AG04449 (cell line): ENCODE measurements at regions not wholly inside any gene's neighbourhood (a gene's known extent, or its start where the extent isn't known, plus 50 kb on each side); places are given as distances from the start of the nearest gene placed in this dataset.
"Not testable (repeated sequence)": the region's sequence is repeated elsewhere in the genome, so short reads cannot be mapped to it uniquely, and the experiment has no call there.

Experiments used
- CTCF ChIA-PET: fragments of 350-600 bp; formaldehyde crosslinking; extraction: SDS; loops from one replicate; lab custom pipeline; 2021; ENCODE audit warnings: antibody characterized with exemption; lab: Yijun Ruan, JAX
- POLR2A ChIA-PET: fragments of 400-600, 350-600 bp; formaldehyde crosslinking; extraction: SDS; loops from one replicate; lab custom pipeline; 2020; ENCODE audit warnings: antibody characterized with exemption, inconsistent platforms; lab: Yijun Ruan, JAX
- DNase-seq: peaks from one replicate; pipeline ENCODE4 v3.0.0-alpha.2; 2010; ENCODE audit warnings: low read depth, low spot score
- H3K4me3 ChIP-seq: 2 replicates; pipeline ENCODE4 v1.5.1; 2011; ENCODE audit warnings: low read depth, mild to moderate bottlenecking, control low read depth, low read length
- CTCF ChIP-seq: IDR thresholded peaks from one replicate; pipeline ENCODE4 v1.5.1; 2011; ENCODE audit warnings: mild to moderate bottlenecking, moderate library complexity, low read length, control low read depth, inconsistent platforms; ENCODE audit not compliant: insufficient read depth; ENCODE audit errors: missing control alignments

GRCh38 chr10:29363930-29364329 is 75.1 kb downstream of the LYZL1 start:
- H3K4me3 ChIP-seq, POLR2A ChIA-PET, DNase-seq: not testable (repeated sequence)
- CTCF ChIA-PET = interaction anchor here (1.1 to 1.7 kb wide), 3 partner anchors 14 to 29 kb away, joined by 3 to 7 read pairs (median 5); no protein-coding TSS in a partner anchor

- CTCF ChIA-PET = interaction anchor here (0.8 kb wide), 1 partner anchor 90 kb away, joined by 3 read pairs; no protein-coding TSS in a partner anchor
- POLR2A ChIA-PET, H3K4me3 ChIP-seq, DNase-seq: not testable (repeated sequence)
Observed at GRCh38 chr10:29366206-29366605, 77.3 kb downstream of the LYZL1 start.

- ChIA-PET POLR2A (no interaction called here), CTCF (interaction anchor here (0.7 to 2.5 kb wide), 9 partner anchors 8 to 312 kb away, joined by 3 to 22 read pairs (median 4); no protein-coding TSS in a partner anchor)
- TF ChIP-seq CTCF = no peak
Observed at GRCh38 chr10:29369419-29369818, 80.5 kb downstream of the LYZL1 start.

GRCh38 chr10:29370097-29371092 is 81.5 kb downstream of the LYZL1 start:
- no peak for DNase-seq
- POLR2A ChIA-PET = no interaction called here
- CTCF ChIA-PET = interaction anchor here (0.7 to 2.5 kb wide), 12 partner anchors 9 to 742 kb away, joined by 3 to 22 read pairs (median 4); no protein-coding TSS in a partner anchor
- no peak overlapping the region for H3K4me3 ChIP-seq
- TF ChIP-seq CTCF = no peak

More at GRCh38 chr10:29369419-29369818, 80.5 kb downstream of the LYZL1 start:
- no peak for DNase-seq
- no peak overlapping the region for H3K4me3 ChIP-seq

- H3K4me3 ChIP-seq = no peak overlapping the region
- TF ChIP-seq CTCF = no peak
- CTCF ChIA-PET = interaction anchor here (9.0 kb wide), 1 partner anchor 76 kb away, joined by 72 read pairs; no protein-coding TSS in a partner anchor
- no peak for DNase-seq
- POLR2A ChIA-PET = no interaction called here
Observed at GRCh38 chr10:29372920-29373319, 84.0 kb downstream of the LYZL1 start.

GRCh38 chr10:29374162-29374561 is 85.3 kb downstream of the LYZL1 start:
- no peak for DNase-seq
- ChIA-PET POLR2A (no interaction called here), CTCF (interaction anchor here (1.3 to 9.0 kb wide), 4 partner anchors 11 to 122 kb away, joined by 4 to 72 read pairs (median 9); no protein-coding TSS in a partner anchor)
- H3K4me3 ChIP-seq = no peak overlapping the region
- TF ChIP-seq CTCF = no peak

GRCh38 chr10:29375888-29376287 is 87.0 kb downstream of the LYZL1 start:
- no peak for DNase-seq
- ChIA-PET CTCF (interaction anchor here (1.3 to 9.0 kb wide), 5 partner anchors 12 to 138 kb away, joined by 6 to 72 read pairs (median 31); no protein-coding TSS in a partner anchor), POLR2A (no interaction called here)
- no peak for TF ChIP-seq CTCF
- H3K4me3 ChIP-seq = no peak overlapping the region
